Thoracic aorta (tissue), 2 donors: ENCODE measurements at regions not wholly inside any gene's neighbourhood (a gene's known extent, or its start where the extent isn't known, plus 50 kb on each side); places are given as distances from the start of the nearest gene placed in this dataset.

Experiments used
- ATAC-seq: fragments of 150-250 bp; one replicate; pipeline ENCODE4 v1.8.0; 2017; ENCODE audit warnings: low read depth; ENCODE audit not compliant: insufficient number of reproducible peaks, low FRiP score
- DNase-seq: peaks from one replicate; pipeline ENCODE4 v3.0.0-alpha.2; 2020; ENCODE audit warnings: low spot score
- H3K27ac ChIP-seq, 2 donors: fragments of 200-600 bp; sonication (generic); 1 replicate in 1 of 2; 2 replicates in 1 of 2; pipeline ENCODE4 v1.5.1; 2016; ENCODE audit warnings: mild to moderate bottlenecking in 2 of 2, moderate library complexity in 2 of 2
- H3K27me3 ChIP-seq: fragments of 200-600 bp; sonication (generic); replicated peaks from 2 replicates; pipeline ENCODE4 v1.6.0; 2016; ENCODE audit warnings: mild to moderate bottlenecking; ENCODE audit not compliant: insufficient read depth
- H3K36me3 ChIP-seq: fragments of 200-600 bp; sonication (generic); one replicate; pipeline ENCODE4 v1.5.1; 2016
- H3K4me1 ChIP-seq, 2 donors: fragments of 200-600 bp; sonication (generic); 1 replicate in 1 of 2; 2 replicates in 1 of 2; pipeline versions ENCODE4 v1.5.1 to v1.6.0; 2016; ENCODE audit warnings: low read depth in 2 of 2, mild to moderate bottlenecking in 1 of 2; ENCODE audit not compliant: control insufficient read depth in 1 of 2
- H3K4me3 ChIP-seq: fragments of 200-600 bp; sonication (generic); 2 replicates; pipeline ENCODE4 v1.5.1; 2016; ENCODE audit warnings: mild to moderate bottlenecking
- H3K9me3 ChIP-seq: fragments of 200-600 bp; sonication (generic); 2 replicates; pipeline ENCODE4 v1.5.1; 2016
- TF ChIP-seq, protein P1 (sequence below): fragments of 200-600 bp; sonication (generic); IDR thresholded peaks from one replicate; pipeline ENCODE4 v1.5.1; 2019; ENCODE audit warnings: antibody characterized with exemption

DNA sequence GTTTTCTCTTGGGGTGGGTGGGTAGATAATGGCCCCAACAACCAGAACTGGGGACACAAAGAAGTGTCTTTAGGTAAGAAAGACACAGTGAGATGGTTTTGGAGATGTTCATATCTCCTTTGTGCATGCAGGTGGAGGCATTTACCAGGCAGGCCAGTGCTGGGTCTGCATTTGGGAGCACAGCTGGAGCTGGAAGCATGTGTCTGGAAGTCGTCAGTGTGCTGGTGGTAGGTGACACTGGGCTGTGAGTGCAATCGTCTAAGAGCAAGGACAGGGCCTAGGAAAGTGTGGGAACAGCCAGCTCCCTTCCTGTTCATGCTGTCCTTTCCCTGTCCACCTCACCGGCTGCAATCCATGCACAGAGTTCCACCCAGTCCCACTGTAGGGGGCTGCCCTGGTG, 88.3 kb upstream of the ZNF32 start:
- Histone ChIP-seq H3K4me1 (peaks cover 0 to 8% of the 10 kb centered on the region in 2 donors), H3K27ac (no peak overlapping the region), H3K9me3 (no peaks in the 10 kb centered on the region), H3K27me3 (no peaks in the 10 kb centered on the region), H3K36me3 (no peaks in the 10 kb centered on the region), H3K4me3 (no peak overlapping the region)
- ATAC-seq (no peak), DNase-seq (no peak)
- TF ChIP-seq, protein P1, sequence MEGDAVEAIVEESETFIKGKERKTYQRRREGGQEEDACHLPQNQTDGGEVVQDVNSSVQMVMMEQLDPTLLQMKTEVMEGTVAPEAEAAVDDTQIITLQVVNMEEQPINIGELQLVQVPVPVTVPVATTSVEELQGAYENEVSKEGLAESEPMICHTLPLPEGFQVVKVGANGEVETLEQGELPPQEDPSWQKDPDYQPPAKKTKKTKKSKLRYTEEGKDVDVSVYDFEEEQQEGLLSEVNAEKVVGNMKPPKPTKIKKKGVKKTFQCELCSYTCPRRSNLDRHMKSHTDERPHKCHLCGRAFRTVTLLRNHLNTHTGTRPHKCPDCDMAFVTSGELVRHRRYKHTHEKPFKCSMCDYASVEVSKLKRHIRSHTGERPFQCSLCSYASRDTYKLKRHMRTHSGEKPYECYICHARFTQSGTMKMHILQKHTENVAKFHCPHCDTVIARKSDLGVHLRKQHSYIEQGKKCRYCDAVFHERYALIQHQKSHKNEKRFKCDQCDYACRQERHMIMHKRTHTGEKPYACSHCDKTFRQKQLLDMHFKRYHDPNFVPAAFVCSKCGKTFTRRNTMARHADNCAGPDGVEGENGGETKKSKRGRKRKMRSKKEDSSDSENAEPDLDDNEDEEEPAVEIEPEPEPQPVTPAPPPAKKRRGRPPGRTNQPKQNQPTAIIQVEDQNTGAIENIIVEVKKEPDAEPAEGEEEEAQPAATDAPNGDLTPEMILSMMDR: no peak

DNA sequence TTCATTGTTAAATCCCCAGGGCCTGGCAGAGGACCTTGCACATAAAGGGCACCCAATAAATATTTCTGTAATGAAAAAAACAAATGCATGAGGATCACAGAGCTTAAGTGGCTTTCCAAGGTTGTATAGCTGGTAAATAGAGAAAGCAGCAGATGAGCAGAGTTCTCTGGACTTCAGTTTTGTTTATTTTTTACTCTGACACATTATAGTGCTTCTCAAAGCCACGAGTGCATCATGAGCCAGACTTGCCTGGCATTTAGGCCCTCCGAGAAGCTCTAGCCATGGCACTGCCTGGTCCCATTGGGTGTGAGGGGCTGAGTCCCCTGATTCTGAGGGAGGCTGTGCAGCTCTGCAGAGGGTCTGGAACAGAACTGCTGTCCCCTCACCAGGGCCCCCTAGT, 87.2 kb upstream of the ZNF32 start:
- TF ChIP-seq, protein P1: no peak
- Histone ChIP-seq H3K4me1 (peaks cover 0 to 8% of the 10 kb centered on the region in 2 donors), H3K4me3 (no peak overlapping the region), H3K27ac (no peak overlapping the region), H3K27me3 (no peaks in the 10 kb centered on the region), H3K9me3 (no peaks in the 10 kb centered on the region), H3K36me3 (no peaks in the 10 kb centered on the region)
- DNase-seq (no peak), ATAC-seq (no peak)

DNA sequence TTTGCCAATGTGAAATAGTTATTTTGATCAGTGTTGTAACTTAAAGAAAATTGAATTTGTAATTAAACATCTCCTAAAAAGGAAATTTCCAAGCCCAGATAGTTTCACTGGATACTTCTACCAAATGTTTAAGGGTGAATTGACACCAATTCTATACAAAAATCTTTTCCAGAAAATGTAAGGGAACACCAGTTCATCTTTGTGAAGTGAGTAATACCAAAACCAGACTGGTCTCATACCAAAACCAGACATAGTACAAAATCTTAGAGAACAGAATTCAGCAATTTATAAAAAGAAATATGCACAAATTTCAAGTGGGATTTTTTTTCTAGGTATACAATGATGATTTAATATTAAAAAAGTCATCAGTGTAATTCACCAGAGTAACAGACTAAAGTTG, 86.0 kb upstream of the ZNF32 start:
- no peaks in the 10 kb centered on the region for H3K36me3 ChIP-seq
- H3K27ac ChIP-seq: no peak overlapping the region
- no peak for ATAC-seq
- H3K4me3 ChIP-seq: no peak overlapping the region
- H3K27me3 ChIP-seq: no peaks in the 10 kb centered on the region
- peaks cover 0 to 8% of the 10 kb centered on the region in 2 donors for H3K4me1 ChIP-seq
- no peak for DNase-seq
- no peaks in the 10 kb centered on the region for H3K9me3 ChIP-seq
- TF ChIP-seq, protein P1: no peak

DNA sequence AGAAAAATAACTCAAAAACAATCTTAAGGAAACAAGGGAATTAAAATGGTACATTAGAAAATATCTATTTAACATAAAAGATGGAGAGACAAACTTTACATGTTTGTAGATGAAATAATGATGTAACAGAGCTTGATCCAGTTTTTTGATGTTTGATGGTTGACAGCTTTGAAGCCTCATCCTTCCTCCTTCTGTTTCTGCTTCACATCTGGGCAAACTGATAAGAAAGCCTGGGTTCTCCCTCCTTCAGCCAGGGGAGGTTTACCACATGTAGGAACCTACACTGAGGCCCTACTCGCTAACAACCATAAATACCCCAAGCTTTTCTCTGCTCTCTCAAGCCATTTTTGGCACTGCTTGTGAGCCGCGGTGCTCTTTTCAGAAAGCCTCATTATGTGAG, 82.8 kb upstream of the ZNF32 start:
- Histone ChIP-seq H3K4me3 (no peak overlapping the region), H3K27ac (no peak overlapping the region), H3K27me3 (no peaks in the 10 kb centered on the region), H3K36me3 (no peaks in the 10 kb centered on the region), H3K4me1 (no peaks in the 10 kb centered on the region), H3K9me3 (no peaks in the 10 kb centered on the region)
- TF ChIP-seq, protein P1: no peak
- no peak for ATAC-seq
- DNase-seq: no peak

DNA sequence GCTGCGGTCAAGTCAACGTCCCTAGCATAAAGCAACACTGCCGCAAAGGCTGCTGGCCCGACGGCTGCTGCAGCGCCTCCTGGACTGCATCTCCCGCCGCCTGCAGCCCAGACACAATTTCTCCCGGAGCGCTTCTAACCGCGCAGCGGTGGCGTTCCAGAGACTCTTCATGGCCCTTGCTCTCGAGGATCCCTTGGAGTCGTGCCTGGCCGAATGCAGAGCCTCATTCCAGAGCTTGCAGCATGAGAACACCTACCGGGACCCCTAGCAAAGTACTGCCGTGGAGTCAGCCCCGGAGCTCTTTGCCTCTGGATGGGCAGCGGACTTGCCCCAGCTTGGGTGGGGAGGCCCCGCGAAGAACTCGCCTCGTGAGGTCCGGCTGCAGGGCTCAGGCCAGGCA, 79.7 kb upstream of the ZNF32 start:
- H3K9me3 ChIP-seq: no peaks in the 10 kb centered on the region

More for the DNA sequence above, 79.7 kb upstream of the ZNF32 start:
- ATAC-seq: no peak
- Histone ChIP-seq H3K27me3 (no peaks in the 10 kb centered on the region), H3K4me3 (no peak overlapping the region), H3K36me3 (no peaks in the 10 kb centered on the region), H3K27ac (no peak overlapping the region), H3K4me1 (no peaks in the 10 kb centered on the region)
- TF ChIP-seq, protein P1: no peak
- DNase-seq: no peak
